GM18519 (cell line): ENCODE measurements at regions not wholly inside any gene's neighbourhood (a gene's known extent, or its start where the extent isn't known, plus 50 kb on each side); places are given as distances from the start of the nearest gene placed in this dataset.
"Not testable (repeated sequence)": the region's sequence is repeated elsewhere in the genome, so short reads cannot be mapped to it uniquely, and the experiment has no call there.

Experiments used
- ATAC-seq: cut with Tn5 transposase; IDR thresholded peaks from one replicate; pipeline ENCODE4 v1.9.1; 2021; ENCODE audit warnings: mild to moderate bottlenecking, moderate library complexity; ENCODE audit not compliant: unreplicated experiment, low FRiP score

DNA sequence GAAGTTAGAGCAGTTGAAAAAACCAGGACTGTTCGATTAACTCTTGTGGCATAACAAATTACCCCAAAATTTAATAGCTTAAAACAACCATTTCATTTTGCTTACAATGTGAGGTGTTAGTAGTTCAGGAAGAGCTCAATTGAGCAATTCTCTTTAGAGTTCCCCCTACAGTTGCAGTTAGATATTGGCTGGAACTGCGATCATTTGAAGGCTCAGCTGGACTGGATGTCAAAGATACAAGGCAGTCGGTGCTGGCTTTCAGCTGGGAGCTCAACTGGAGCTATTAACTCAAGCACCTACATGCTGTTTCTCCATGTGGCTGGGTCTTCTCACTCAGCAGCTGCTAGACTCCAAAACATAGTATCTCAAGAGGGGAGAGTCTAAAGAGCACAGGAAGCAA lies 96.0 kb upstream of the LOC128125822 start:
- ATAC-seq = no peak

DNA sequence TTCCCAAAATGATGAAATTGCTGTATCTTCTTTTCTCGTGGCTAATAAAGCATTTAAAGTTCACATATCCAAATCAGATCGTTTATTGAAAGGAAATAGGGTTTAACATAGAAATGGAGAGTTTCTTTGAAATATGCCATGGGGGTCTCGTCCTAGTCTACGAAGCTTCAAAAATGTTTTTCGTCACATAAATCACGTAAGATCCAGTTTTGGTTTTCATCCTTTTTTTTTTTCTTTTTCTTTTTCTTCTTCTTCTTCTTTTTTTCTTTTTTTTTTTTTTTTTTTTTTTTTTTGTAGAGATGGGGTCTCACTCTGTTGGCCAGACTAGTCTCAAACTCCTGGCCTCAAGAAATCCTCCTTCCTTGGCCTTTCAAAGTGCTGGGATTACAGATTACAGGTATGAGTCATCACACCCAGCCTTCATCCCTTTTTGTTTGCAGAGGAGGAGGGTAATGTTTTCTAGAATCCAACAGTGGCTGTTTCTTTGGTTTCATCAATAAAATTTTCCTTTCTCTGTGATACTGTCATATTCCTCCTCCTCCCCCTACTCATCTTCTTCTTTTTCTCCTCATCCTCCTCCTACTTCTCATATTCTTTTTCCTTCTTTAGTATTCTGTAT lies 94.7 kb upstream of the LOC128125822 start:
- no peak for ATAC-seq

DNA sequence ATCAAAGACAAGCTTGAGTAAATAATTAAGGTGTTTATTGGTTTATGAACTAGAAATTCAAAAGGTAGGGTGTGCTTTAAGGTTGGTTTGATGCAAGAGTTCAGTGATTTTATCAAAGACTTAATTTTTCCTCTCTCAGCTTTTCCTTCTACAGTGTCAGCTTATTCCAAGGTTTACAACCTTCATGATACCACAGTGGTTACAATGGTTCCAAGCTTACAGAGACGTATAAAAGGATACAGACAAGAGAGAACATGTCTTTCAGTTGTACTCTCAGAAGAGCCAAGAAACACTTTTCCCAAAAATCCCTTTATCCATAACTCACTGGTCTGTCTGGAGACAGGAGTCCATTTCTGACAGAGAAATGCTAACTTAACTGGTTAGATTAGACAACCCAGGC lies 93.5 kb upstream of the LOC128125822 start:
- ATAC-seq = no peak

DNA sequence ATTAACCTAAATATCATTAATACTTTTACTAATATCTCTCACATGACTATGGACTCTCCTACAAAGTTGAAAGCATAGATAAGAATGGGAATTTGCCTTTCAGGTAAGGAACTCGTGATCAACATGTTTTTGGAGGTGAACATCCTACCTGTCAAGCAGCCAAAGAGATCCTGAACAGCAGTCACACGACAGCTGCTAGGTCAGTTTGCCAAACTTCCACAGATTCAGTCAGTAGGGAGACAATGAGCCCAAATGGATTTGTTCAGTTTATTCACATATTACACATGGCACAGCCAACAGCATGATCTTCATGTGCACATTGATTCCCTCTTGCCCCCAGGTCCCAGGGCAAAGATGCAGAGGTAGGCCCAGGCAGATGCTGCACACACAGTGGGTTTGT lies 86.1 kb upstream of the LOC128125822 start:
- ATAC-seq = no peak

DNA sequence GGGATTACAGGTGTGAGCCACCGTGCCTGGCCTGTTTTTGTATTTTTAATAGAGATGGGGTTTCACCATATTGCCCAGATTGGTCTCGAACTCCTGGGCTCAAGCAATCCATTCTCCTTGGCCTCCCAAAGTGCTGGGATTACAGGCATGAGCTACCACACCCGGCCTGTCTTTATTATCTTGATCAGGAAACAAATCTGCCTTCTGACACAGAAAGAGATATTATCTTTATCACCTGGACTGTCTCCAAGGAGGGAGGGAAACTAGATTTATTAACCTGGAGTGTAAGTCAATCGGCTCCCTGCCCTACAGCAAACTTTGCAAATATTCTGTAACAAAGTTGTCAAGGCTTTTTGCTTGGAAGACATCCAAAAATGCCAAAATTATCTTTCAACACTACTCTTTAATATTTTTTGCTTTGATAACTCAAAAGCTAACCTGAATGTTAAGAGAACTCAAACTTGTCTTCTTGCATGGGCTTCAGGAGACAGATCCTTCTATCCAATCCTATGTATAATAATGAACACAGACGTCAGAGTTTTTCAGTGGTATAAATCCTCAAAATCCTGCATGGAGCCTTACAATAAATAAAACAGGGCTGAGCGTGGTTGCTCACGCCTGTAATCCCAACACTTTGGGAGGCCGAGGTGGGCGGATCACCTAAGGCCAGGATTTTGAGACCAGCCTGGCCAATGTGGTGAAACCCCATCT lies 85.0 kb upstream of the LOC128125822 start:
- no peak for ATAC-seq

DNA sequence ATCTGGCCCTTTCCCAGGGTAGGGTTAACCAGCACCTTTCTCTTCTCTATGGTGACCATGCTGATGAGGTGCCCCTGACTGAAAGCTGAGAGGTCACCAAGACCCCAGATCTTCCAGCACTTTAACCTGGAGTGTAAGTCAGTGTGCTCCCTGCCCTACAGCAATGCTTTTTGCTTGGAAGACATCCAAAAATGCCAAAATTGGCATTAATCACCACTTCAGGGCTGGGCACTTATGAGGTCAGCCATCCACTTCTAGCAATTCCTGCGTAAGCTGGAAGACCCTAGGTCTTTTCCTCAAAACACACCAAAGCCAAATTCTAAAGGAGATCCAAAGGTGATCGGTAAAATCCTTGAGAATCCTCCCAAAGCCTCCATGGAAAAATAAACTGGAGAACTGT lies 81.2 kb upstream of the LOC128125822 start:
- no peak for ATAC-seq

DNA sequence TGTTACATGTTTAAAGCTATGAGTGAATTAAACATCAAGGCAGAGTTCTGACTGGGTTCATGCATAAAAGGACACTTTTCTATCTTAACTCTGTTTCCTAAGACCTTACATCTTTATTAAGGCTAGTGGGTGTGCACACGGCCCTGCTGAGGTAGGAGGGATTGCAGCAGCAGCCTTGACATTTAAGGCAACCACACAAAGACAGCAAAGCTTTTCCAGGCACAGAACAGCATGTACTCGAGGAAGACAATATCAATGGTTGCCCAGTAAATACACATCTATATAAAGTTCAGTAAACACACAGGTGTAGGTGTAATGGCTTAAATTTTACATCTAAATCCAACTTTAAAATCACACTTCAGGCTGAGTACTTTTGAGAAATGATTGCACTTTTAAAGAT lies 79.8 kb upstream of the LOC128125822 start:
- ATAC-seq = no peak

DNA sequence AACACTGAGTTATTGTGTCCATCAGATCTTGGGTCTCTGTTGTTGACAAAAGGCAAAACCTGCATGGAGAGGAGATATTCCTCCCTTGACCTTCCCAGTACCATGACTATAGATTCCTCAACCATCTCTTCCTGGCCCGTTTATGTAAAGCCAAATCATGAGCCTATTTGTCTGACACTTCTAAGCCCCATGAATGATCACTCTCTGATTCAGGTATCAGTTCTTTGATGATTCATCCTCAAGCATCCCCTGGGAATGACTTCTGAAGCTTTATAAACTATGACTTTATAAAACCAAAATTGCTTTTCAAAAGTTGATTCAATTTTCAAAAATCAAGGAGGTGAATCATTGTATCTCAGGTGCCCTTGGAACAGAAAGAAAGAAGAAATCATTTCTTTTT lies 78.7 kb upstream of the LOC128125822 start:
- ATAC-seq = no peak

DNA sequence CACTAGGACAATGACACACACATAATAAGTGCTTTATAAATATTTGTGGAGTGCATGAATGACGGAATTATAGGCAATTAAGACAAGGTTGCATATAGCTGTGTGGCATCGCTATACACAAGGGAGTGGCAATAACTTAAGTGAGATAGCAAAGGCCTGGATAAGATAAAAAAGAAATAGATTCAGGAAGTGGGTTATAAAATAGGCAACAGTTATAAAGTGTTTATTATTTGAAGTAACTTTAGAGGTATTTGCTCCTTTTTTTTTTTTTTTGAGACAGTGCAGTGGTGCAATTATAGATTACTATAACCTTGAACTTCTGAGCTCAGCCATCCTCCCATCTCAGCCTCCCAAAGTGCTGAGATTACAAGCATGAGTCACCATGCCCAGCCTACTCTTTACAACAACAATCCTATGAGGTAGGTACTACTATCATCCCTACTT lies 75.9 kb upstream of the LOC128125822 start:
- no peak for ATAC-seq

DNA sequence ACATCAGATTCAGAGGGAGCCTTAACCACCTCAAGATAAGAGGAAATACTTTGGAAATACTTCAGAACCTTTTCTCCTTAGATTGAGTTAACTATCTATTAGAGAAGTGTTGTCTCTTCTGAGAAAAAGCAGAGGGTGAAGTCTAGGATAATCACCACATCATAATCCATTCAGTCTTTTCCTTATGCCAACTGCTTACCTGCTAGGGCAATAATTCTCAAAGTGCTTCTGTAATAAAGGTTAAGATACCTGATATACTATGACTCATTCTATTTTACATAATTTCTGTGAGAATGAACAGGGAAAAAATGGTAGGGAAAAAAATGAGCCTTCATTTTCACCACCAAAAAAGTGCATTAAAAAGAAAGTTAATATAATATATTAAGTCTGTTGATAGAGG lies 70.1 kb upstream of the LOC128125822 start:
- ATAC-seq = no peak

DNA sequence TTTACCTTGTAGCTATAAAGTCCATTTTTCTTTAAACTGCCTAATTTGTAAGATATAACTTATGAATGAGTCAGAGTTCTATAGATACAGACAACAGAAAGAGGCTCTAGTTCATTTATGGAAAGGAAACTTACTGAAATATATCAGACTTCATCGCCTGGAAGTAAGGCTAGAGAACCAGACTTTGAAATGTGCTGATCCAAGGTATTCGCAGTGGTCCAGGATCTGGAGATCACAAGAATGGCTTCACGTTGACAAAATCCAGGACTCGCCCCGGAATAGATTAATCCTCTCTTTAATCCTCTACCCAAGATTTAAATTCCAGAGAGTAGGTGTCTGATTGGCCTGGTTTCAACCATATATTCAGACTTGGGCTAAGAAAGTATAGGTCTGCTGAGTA lies 69.1 kb upstream of the LOC128125822 start:
- no peak for ATAC-seq

DNA sequence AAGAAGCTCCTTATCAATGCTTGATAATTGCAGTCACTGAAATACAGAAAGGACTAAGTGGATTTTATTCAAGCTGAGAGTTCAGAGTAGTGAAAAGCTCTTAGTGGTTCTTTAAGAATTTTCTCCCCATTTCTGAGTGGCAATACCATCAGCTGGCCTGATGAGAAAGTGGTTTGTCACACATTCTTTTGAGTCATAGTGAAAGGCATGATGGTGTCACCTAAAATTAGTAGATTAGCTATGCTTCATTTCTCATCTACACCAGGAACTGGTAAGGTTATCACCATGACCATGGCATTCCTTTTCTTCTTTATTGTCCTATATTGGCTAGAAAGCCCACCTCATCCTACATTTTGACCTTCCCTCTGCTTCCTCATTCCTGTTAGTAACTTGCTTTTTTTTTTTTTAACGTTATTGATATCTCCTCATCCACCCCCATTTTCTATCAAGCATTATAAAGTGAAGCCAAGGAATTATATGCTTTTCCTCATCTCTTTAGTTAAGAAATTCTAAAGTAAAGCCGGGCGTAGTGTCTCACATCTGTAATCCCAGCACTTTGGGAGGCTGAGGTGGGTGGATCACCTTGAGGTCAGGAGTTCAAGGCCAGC lies 67.4 kb upstream of the LOC128125822 start:
- ATAC-seq = peak; percentile 100

DNA sequence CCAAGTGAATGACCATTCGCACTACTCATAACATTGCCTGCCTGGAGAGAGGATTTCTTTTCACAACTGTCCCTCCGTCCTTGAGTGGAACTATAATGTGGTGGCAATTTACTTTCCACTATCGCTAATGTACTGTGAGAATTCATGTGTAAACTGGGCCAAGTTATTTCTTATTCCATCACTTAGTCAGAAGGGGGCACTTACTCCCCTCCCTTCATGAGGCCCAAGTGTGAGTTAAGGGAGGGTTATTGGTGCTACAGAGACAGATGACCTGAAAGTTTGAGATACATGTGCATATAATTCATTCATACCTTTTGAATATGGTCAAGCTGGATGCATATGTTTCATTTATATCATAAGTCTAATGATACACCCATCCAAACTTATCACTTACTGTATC lies 65.2 kb upstream of the LOC128125822 start:
- ATAC-seq = no peak

DNA sequence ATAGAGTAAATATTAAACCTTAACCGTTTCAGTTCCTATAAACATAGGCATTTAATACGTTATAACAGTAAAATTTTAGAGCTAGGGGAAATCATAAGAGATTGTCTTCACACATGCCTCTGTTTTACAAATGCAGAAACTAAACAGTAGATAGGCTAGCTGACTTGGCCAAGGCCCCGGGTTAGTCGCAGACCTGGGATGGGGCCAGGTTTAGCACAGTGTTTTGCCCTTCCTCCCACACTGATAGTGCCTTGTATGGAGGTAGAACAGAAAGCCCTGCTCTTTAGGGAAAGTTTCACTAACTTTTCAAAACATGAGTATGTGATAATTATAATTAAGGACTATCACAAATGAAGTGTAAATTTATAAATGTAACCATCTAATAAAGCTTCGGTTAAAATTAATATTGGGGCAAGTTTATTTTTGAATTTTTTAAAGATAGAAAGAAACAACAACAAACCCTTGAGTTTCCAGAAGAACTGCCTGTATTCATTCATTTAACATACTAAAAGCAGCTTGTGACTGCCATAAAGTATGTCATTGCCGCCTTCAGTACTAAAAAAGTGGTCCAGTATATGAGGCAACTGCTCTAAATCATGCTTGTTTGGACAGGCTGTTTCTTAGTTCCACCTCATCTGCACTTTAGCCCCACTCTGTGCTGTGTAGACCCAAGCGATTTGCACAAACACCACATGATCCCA lies 62.5 kb upstream of the LOC128125822 start:
- ATAC-seq = peak; percentile 36

DNA sequence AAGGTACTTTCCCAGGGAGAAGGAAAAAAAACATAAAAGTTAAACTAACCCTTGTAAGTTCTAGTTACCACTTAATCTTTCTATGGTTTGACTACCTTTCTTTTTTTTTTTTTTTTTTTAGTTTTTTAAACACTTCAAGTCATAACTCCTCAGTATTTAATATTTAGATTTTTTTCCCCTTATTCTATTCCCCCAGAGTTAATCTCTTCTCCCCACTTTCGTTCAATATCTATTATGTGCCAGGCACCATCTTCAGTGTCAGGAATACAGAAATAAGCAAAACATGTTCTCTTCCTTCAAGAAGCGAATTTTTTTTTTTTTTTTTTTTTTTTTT lies 62.0 kb upstream of the LOC128125822 start:
- no peak for ATAC-seq

DNA sequence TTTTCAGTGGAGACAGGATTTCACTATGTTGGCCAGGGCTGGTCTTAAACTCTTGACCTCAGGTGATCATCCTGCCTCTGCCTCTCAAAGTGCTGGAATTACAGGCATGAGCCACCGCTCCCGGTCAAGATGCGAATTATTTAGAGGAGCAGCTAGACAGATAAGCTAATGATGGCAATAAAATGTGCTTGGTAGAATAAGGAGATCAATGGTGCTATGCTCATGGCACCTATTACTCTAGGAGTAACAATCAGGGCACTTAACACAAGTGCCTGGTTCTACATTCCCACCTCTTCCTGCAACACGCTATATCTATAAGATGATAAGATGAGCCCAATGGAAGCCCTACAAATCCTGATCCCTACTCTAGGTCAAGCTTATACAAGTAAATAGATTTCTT lies 61.4 kb upstream of the LOC128125822 start:
- ATAC-seq = no peak

DNA sequence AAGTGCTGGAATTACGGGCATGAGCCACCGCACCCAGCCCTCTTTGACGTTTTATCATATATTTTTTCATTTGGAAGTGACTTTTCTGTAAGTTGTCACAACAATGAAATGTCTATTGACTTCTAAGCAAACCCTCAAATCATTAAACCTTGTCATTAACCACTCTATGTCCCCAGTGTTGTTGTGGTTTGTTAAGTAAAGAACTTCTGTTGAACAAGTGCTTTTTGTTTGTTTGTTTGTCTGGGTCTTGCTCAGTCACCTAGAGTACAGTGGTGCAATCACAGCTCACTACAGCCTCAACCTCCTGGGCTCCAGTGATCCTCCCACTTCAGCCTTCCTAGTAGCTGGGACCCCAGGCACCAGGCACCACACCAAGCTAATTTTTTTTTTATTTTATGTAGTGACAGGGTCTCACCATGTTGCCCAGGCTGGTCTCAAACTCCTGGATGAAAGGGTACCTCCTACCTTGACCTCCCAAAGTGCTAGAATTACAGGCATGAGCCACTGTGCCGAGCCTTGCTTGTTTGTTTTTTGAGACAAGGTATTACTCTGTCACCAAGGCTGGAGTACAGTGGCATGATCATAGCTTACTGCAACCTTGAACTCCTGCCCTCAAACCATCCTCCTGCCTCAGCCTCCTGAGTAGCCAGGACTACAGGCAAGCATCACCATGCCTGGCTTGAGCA lies 57.6 kb upstream of the LOC128125822 start:
- ATAC-seq = no peak

DNA sequence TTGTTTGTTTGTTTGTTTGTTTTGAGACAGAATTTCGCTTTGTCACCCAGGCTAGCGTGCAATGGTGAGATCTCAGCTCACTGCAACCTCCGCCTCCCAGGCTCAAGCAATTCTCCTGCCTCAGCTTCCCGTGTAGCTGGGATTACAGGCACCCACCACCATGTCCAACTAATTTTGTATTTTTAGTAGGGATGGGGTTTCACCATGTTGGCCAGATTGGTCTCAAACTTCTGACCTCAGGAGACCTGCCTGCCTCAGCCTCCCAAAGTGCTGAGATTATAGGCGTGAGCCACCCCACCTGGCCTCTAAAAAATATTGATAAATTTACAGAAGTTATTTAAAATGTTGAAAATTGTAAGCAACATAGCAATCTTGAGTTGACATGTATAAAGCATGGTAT lies 57.1 kb upstream of the LOC128125822 start:
- ATAC-seq = not testable (repeated sequence)

DNA sequence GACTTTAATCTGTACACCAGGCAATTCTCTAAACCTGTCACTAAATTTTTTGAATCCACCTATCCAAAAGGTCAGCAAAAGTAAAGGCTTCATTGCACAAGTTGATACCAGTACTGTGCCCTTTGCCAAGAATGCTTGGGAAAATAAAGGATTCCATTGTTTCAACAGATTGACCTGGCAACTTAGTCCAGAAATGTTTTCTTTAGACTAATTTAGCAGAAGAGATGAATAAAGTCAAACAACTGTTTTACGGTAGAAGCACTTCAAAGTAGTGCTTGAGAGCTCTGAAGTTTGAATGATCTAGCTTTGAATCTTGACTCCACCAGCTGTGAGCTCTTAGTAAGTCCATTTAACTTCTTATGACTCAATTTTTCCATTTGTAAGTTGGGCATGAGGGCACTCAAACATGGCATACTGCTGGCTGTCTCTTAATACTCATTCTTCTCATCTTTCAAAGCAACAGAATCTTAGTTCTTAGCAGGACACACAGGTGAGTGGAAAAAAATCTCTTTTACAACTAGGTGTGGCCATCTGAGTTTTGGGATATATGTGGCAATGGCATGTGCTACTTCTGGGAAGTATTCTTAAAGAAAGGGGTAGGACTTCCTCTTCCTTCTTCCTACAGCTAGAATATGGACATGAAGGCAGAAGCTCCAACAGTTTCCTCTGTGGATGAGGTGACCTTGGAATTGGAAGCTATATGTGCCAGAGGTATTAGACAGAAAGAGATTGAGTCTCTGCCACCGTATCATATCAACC lies 55.9 kb upstream of the LOC128125822 start:
- ATAC-seq = no peak

DNA sequence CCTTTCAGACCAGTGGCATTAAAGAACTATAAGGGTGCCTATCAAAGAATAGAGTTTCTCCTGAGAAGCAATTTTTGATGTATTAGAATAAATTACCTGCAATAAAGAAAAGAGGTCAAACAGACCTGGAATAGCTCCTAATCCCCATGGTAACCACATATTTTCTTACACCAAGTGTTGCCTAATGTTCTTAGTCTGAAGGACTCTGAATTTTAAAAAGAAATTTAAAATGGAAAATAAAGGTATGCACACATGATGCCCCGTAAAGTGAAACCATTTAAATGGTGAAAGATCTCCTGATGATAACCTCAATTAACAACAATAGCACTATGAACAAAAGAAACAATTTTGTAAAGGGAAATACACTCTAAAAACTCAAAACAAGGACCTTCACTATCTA lies 55.1 kb upstream of the LOC128125822 start:
- ATAC-seq = no peak
